Brain pericyte (primary cell): ENCODE measurements at regions not wholly inside any gene's neighbourhood (a gene's known extent, or its start where the extent isn't known, plus 50 kb on each side); places are given as distances from the start of the nearest gene placed in this dataset.

Experiments
- DNase-seq: peaks from one replicate; pipeline ENCODE4 v3.0.0-alpha.2; 2012; ENCODE audit warnings: low read depth, low spot score

DNA sequence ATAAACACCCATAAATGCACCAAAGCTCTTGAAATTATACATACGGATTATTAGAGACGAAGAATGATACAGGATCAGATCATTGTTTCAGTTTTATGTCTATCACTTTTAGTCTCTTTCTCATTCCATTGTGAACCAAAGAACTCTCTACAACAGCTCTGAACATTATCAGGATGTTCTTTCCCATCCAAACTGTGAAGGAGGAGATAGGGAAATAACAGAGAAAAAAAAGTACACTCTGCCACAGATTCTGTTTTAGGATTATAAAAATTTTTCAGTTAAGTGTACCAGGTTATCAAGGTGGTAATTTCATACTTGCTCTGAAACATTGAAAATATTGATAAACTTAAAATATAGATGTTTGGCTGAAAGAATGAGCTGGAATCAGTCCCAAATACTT lies 270.9 kb downstream of the MZT1 start:
- no peak for DNase-seq

DNA sequence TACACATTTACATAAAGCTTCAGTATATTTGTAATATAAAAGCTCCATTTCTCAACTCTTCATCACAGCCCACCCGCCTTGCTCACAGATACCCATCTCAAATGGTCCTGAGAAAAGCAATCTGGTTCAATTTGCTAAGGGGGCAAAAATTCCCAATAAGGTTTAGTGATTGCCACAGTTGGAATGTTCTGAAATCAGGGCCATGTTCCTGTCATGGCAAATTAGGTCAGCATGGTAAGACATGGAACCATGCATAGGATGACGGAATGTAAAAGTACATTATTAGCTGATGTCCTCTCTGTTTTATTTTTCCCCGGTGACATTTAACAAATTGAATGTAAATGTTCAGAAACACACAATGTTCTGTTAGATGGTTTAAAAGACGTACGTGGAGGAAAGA lies 274.3 kb downstream of the MZT1 start:
- DNase-seq = no peak

DNA sequence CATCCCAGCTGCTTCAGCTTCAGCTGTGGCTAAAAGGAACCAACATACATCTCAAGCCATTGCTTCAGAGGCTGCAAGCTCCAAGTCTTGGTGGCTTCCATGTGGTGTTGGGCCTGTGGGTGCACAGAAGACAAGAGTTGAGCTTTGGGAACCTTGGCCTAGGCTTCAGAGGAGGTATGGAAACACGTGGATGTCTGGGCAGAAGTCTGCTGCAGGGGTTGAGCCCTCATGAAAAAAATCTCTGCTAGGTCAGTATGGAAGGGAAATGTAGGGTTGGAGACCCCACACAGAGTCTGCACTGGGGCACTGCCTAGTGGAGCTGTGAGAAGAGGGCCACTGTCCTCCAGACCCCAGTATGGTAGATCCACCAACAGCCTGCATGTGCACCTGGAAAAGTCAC lies 279.3 kb downstream of the MZT1 start:
- DNase-seq = no peak

DNA sequence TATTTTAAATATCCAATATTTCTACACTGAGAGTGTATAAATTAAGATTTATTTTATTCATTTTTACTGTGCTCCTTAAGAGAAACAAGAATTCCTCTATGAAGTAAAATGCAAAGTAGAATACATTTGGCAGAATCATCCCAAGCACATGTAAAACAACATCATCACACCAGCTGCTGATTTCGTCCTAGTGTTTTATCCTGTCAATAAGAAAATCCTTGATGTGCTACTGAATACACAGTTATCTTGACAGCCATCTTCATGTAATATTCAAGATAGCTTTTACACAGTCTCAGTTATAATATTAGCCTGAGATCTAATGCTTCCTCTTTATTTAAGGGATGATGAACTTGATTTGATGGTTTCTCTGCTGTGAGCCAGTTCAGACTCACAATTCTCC lies 282.4 kb downstream of the MZT1 start:
- no peak for DNase-seq

DNA sequence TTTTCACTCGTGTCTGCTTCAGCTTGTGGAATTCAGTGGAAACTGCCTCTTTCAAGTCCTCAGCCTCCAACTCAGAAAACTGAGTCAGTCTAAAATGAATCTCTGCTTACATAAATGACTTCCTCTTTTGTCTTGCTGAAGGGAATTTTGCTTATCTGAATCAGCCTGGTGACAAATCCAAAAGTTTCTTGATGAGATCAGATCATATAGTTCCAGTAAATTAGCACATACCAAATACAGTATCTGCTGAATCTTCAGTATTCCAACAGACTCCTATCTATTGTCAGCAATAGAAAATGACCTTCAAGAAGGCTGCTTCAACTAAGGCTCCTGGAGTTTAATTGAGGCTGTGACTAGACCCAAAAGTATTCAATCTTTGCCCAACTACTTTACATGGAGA lies 290.0 kb downstream of the MZT1 start:
- DNase-seq = no peak

DNA sequence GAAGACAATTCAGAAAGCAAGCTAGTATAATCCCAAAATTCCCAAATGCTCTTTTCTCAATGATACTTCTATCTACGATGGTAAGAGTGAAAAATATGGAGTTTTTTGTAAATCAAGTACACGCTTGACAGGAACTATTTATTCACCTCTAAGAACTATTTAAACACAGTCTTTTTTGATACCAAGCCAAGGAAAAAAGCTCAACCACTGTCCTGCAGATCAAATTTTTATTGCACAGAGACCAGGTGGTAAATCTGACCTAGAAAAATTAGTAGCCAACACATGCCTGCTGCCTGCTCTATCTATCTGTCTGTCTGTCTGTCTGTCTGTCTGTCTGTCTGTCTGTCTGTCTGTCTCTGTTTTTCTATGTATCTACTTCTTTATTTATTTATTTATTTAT lies 292.2 kb downstream of the MZT1 start:
- no peak for DNase-seq

DNA sequence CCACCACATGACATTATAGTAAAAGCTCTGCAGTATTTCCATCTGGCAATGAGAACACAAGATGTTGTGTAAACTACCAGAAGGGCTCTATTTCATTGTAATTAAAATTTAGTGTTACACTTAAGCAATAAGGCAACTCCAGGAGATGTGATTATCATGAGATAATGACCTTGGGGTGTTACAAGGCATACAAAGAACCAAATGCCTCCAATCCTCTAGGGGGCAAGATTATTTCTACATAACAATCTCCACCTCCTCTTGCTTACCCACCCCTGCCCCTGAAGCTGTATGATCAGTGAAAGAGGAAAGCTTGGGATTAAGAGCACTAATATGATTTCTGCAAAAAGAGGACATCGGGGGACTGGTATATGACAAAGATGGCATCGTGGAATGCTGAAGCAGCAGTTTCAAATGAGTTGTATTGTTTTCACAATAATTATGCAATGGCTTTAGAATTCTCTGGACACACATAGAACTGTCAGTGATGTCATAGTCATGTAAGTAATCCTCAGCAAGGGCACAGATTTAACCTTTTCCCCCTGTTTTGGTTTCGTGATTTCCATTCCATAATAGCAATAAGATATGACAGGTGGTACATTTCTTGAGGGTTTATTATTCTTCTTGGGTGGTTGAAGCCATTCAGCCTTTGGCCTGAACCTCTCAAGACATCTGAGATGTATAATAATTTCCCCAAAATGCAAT lies 295.3 kb downstream of the MZT1 start:
- DNase-seq = no peak

DNA sequence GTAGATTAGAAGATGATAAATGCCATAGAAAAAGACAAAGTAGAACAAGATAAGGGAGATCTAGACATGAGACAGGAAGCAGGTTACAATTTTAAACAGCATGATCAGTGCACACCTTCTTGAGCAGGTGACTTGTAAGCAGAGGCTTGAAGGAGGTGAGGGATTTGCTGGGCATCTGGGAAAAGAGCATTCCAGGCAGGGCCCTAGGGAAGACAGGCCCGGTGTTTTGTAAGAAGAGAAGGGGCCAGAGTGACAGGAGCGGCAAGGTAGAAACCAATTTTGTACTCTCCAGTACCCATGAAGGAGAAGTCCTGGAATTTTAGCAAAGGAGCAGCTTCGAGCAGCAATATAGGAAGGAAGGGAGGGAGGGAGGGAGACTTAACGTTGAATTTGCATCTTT lies 296.5 kb downstream of the MZT1 start:
- no peak for DNase-seq

DNA sequence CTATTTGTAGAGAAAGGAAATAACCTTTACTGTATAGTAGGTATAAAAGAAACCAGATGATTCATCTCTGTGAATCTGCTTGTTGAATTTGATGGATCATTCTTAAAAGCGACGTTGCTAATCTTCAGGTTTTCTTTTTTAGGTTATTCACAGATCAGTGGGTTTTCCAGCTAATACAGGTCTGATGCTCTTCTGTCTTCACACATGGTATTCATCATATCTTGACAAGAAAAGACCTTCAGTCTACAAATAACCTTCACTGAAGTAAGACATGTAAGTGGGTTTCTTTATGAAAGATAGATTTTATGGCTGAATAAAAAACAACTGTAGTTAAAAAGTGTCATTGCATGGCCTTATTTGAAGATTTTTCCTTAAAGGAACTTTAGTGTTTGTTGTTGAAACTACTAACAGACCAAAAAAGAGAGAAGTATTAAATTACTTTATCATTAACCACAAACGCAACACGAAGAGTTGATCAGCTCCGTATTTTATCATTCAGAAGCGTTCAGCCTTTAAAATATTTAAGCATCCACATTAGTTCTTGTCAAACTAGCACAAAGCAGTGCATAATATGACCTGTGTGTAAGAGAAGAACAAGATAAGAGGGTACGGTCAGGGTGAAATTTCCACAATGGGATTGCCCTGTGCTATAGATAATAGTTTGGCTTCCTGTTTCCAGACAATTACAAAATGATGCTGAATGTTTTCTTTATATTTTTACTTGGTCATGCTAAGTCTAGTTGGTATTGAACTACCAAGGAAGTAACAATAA lies 299.5 kb downstream of the MZT1 start:
- DNase-seq = no peak

DNA sequence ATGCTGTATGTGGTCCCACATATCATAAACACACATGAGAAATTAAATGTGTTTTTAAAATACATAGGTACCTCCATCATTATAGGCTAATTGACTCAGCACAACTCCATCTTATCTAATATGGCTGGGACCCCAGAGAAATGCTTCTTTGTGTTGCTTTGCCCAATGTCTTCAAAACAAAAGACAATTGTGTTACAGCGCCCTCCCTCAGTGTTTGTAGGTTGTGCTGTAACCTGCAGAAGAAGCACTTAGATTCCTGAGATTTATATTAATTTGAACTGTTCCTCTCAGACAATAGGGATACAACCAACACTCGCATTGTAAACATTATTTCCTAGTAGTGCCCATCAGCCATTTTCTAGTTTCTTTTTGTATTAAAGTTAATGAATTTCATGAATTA lies 303.4 kb downstream of the MZT1 start:
- DNase-seq = no peak

DNA sequence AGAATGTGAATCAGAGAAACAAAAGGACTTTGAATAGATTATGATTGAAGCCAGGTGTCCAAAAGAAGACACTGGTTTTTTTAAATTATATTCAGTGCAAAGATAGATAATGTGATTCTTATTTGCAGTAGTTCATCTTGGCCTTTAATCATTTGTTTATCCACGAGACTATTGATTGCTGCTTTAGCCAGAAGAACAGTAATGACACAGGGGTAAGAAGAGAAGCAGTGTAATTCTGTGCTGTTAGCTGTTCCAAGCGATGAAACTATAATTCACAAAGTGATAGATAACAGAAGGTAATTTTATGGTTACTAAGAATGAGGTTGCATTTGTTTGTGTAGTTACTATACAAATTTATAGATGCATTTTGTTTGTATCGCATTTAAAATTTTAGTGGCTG lies 311.6 kb downstream of the MZT1 start:
- no peak for DNase-seq

DNA sequence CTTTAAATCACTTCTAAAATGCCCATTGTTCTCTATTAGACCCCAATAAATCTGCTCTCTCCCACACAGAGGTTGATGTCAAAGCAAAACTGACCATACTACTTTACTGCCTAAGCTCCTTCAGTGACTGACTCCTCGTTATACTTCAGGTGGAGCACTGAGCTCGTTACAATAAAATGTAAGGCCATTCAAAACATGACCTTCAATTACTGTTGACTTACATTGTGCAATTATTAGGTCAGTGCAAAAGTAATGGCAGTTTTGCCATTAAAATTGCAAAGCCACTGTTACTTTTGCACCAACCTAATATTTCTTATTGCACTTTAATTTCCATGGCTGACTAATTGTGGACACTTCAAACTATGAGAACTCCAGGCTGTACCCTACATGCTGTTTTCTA lies 314.9 kb downstream of the MZT1 start:
- no peak for DNase-seq

DNA sequence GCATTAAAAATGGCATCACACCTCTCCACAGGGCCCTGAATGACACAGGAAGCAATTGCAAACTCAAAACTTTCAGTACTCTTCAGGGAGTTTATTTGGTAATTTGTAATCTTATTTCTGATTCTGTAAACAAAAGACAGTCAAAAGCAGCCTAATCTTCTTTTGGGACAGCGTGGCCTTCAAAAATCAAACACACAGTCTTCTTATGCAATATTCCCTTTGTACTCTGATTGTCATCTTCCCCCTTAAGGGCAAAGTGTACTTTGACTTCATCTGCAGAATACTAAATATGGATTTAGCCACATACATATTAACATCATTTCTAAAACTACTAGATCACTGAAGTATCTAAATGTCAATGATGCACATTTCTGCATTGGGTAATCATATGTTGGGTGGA lies 322.0 kb downstream of the MZT1 start:
- no peak for DNase-seq

DNA sequence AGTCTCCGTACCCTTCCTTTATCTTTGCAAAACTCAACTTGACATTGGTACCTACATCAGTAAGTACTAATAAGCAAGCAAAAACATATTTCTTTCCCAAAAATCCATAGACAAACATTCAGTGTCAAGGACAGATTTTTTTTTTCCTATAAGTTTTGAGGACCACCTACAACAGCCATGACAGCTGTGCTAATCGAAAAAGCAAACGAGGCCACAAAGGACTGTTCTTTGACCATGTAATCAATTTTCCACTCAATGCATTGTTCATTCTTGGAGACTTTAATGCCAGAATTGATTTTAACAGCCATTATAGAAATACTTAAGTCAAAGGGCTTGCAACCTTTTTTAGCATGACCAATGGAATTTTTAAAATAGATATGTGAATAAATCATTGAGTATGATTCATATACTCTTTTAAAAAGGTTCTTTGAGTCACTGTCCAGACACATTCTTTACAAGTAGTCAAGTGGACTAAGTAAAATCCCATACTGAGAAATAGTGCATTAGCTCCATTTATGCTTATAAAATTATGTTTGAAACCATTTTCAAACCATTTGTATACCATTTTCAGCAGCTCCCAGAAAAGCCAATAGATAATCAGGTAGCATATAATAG lies 323.9 kb downstream of the MZT1 start:
- DNase-seq = no peak

DNA sequence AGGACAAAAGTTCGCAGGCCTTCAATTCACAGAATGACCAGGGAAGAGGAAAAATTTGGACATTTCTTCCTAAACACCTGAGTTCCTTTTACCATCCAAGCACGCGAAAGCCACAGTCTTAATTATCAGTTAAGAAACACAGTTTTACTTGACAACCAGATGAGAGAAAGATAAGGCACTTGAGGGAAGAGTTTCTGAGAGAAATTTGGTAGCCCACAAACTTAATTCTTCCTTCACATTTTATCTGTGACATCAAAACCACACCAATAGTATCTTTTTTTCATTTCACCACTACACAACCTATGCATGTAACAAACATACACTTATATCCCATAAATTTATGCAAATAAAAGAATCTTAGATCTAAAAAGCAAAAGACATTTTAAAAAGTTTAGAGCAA lies 326.6 kb downstream of the MZT1 start:
- no peak for DNase-seq

DNA sequence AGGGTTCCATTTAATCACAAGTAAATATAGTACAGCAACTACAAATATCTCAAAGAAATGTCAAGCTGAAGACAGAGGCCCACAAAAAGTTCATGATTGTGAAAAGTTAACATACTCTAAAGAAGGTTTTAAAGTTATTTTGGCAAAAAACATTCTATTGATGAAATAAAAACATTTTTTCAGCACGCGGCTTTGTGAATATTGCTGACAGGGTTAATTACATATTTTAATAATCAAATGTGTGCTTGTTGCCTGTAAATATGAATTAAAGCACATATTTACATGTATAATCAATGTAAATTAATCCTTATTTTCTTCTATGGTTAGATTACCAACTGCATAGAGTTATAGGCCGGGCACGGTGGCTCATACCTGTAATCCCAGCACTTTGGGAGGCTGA lies 328.1 kb downstream of the MZT1 start:
- no peak for DNase-seq

DNA sequence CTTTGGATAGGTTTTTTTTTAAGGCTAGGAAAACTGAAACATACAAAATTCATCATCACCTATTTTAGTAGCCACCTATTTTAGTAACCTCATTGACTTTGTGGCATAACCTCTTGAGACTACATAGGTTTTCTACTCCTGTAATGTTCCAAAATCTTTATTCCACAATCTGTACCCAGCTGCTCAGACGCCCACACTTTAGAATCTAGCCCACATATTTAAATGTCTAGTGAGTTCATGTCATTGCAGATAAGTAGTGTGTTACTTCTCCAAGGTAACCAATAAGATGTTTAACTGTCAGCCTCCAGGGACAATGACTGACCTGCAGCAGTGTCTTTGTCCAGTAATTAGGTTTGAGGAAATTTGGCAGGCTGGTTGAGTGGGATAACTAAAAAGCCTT lies 330.2 kb downstream of the MZT1 start:
- no peak for DNase-seq

DNA sequence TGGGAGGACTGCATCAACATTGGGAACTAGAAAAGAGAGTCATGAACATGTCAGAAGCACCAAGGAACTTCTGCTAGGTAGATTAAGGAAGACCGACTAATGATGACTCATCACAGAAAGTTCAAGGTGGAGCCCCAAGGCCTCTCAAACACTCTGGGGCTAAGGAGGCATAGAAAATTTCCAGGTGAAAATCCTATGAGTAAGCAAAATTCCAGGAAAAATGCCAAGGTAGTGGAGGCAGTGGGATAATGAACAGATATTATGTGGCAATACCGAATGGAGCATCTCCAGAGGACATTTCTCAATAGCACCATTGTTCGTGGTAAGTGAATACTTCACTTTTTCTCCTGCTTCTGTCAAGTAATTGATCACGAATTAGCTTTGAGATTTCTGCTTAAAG lies 336.5 kb downstream of the MZT1 start:
- DNase-seq = no peak

DNA sequence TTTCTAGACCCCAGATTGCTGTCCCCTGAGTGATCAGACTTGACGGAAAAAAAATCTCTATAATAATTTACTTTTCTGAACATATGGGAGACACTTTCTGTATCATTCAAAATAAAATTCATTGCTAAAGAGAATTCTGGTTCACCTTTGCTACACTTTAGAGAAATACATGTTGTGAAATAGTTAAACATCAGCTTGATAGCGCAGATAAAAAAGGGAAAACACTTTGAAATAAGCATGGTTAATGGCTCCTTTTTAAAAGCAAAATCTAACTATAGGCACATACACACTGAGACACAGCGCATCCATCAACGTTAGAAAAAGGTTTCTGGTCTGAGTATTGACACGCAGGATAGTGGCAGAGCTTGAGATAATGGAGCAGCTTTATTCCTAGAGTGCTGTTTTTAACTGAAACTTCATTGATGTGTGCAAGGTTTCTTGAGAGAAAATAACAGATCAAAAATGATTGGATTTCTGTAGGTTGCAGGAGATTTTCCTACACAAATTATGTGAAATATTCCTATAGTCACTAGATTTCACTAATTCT lies 341.2 kb downstream of the MZT1 start:
- DNase-seq = no peak

DNA sequence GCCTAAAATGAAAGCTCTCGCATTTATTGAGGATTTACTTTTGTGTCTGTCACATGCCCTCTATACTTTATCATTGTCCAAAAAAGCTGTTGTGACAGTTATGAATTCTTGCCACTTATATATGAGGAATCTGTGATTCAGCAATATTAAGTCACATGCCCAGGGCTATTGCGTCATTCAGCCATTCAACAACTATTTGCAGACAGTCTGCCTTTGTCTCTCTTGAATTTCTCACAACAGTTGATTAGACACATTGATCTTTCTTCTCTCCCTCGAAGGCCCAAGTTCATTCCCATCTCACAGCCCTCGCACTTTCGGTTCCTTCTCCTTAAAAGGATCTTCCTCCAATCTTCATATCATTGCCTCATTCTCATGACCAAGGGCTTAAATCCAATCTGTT lies 342.6 kb downstream of the MZT1 start:
- no peak for DNase-seq

DNA sequence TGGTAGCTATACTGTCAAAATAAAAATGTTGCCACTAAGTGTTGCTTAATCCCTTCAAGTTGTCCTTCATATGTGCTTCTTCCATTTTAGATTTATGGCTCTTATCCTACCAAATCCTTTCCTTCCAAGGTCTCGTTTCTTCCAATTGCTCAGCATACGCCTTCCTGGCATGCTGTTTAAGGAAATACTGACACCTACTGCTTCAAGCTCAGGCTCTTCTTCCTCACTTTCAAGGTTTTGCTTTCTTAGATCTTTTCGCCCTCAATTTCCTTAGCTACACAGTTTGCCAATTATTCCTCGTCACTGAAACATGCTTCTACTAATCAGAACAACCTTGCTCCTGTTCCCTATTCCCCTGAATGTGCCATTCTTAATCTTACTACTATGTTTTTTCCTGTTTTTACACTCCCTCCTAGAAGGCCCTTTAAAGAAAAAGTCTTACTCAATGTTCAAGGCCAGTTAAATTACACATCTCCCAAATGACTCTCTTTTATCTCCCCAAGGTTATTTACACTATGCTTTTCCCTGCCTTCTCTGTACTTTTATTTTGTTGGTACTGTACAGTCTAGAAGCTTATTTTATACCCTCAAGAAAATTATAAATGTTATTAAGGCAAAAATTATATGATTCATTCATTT lies 343.1 kb downstream of the MZT1 start:
- no peak for DNase-seq

DNA sequence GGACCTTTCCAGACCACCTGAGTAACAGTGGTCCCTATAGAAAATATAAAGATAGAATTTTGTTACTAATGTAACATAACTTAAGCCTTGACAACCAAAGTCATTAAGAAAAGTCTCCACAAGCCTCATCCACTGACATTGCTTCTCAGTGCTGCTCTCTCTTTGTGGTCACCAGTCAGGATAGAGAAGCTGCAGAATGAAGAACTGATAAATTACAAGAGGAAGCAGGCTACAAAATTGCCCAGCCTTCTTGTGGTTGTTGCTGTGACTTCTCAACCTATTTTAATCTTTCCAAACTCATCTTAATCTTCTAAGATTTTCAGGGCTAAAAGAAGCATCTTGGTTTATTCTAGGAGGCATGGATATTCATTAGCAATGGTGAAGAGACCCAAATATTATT lies 343.8 kb downstream of the MZT1 start:
- DNase-seq = no peak
